GM19372 (cell line): ENCODE measurements at regions not wholly inside any gene's neighbourhood (a gene's known extent, or its start where the extent isn't known, plus 50 kb on each side); places are given as distances from the start of the nearest gene placed in this dataset.
"Not testable (repeated sequence)": the region's sequence is repeated elsewhere in the genome, so short reads cannot be mapped to it uniquely, and the experiment has no call there.

Source experiments
- ATAC-seq: cut with Tn5 transposase; IDR thresholded peaks from one replicate; pipeline ENCODE4 v1.9.1; 2021; ENCODE audit warnings: mild to moderate bottlenecking, low read depth, moderate library complexity; ENCODE audit not compliant: unreplicated experiment

DNA sequence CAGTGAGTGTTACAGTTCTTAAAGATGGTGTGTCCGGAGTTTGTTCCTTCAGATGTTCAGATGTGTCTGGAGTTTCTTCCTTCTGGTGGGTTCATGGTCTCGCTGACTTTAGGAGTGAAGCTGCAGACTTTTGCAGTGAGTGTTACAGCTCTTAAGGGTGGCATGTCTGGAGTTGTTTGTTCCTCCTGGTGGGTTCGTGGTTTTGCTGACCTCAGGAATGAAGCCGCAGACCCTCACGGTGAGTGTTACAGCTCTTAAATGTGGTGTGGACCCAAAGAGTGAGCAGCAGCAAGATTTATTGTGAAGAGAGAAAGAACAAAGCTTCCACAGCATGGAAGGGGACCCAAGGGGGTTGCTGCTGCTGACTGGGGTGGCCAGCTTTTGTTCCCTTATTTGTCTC is 159.6 kb downstream of the POLR1F start:
- ATAC-seq = not testable (repeated sequence)

DNA sequence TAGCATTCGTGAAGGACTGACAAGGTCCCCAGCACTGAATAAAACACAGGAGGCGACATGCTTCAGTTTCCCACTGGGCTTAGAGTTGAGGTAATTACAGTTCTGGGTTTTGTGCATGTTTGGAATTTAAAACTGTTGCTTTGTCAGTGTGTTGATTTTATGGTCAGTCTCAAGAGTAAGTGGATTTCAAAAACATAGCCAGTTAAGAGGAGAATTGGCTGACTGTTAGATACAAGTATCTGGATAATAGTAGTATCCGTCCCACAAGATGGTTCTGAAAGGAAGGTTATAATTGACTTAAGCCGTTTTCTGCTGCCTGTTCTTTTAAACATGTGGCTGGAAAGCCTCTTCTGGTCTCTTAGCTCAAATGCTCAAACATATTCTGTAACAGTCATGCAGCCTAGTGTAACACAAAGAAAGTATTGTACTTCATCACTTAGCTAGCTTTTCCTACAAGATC is 170.9 kb downstream of the POLR1F start:
- no peak for ATAC-seq

DNA sequence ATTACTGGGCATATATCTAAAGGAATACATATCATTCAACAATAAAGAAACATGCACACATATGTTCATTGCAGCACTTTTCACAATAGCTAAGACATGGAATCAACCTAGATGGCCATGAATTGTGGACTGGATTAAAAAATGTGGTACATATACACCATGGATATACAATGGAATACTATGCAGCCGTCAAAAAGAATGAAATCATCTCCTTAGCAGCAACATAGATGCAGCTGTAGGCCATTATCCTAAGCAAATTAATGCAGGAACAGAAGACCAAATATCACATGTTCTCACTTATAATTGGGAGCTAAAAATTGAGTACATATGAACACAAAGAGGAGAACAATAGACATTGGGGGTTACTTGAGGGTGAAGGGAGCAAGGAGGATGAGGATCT is 175.6 kb downstream of the POLR1F start:
- ATAC-seq = no peak

DNA sequence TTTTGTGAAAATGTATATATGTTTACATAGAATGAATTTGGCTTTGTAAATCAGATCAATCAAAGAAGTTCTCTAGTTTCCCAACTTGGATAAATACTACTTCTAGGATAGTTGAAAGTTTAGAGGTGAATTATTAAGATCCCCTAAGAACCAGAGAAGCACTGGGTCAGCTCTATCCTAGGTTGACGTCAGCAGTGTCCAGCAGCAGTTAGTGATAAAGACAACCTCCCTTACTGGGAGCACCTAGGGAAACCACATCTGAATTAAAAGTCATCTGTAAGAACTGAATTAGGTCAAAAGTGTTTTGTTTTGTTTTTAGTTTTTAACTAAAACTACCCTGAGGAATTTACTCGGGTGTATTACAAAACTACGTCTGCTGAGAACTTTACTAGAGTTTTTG is 178.0 kb downstream of the POLR1F start:
- ATAC-seq = no peak

DNA sequence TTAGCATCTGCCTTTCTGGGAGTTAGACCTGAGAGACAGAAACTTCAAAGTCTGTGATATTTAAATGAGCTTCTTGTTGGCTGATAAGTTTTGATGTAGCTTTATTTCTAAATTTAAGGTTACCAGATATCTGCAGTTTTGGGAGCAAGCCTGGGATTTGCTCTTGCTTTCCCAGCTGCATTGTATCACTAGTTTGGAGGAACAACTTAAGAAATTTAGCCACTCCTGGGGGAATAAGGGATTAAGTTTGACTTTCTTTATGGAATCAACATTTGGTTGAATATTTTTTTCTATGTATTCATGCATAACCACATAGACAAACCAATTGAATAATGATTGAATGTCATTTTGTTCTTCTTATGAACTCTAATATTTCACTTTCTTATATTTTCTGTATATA is 178.6 kb downstream of the POLR1F start:
- ATAC-seq = no peak

DNA sequence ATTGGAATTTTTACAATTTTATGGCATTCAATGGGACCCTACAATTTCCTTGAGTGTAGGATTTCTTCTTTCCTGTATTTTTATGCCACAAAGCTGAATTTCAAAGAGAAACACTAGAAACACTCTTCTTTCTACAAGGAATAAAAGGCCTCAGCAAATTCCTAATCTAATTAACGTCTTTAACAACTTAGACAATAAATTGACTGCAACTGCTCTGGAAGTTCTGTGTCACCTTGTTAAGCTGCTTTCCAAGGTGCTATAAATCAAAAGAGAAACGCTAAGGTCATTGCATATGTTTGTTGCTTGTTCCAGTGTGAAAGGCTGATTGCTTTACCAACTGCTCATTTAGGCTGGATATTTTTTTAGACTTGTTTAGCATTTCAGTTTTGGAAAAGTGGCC is 182.2 kb downstream of the POLR1F start:
- no peak for ATAC-seq

DNA sequence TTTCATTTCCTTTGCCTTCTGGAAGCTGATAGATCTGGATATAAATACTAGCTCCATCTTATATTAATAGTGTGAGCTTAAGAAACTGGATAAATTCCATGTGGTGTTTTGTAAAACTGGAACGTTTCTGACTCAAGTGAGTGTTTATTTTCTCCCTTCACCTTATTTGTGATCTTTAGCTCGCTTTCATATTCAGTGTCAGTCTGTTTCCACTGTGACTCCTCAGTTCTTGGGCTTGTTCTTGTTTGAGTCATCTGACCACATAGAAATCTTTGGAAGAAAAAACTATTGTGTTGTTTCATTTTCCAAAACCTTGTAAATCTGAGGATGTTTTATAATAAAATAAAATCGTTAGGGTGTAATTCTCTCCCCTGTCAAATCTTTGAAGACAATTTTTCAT is 186.4 kb downstream of the POLR1F start:
- ATAC-seq = no peak

DNA sequence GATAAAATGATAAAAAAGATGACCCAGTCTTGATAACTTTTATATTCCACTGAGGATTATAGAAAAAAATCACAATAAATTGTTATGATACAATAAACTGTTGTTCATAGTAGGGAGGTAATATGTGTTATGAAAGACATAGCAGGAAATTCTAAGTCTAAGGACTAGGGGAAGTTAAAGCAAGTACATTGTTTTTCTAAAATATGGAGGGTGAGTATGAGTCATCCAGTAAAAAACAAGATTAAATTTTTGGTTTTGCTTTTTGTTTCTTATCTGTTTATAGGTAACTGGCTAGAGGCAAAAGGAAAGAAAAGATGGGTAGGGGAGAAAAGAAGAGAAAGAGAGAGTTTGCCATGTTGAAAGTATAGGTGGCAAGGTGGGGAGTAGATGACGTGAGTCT is 188.4 kb downstream of the POLR1F start:
- ATAC-seq = no peak

DNA sequence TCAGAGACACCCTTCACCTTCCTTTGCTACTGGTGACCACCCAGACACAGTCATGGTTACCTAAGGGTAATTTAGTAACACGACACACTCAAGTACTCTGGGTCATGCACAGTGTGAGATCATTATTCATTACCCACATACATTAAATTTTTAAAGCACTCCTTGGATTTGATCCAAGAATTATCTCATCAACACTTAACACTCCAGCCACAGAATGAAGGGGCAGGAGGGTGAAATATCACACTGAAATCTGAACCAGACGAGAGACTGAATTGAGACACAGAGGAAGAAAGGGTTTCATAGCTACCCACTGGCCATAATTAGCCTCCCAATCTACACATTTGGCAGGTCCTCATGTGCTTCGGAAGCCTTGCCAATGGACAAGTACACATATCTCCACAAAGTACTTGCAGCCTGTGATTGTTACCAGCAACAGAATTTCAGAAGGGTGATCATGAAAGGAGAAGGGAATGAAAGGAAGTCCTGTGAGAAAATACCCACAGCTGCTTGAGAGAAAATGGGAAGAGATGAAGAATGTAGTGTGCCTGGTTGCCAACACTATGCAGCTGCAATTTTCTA is 189.3 kb downstream of the POLR1F start:
- no peak for ATAC-seq

DNA sequence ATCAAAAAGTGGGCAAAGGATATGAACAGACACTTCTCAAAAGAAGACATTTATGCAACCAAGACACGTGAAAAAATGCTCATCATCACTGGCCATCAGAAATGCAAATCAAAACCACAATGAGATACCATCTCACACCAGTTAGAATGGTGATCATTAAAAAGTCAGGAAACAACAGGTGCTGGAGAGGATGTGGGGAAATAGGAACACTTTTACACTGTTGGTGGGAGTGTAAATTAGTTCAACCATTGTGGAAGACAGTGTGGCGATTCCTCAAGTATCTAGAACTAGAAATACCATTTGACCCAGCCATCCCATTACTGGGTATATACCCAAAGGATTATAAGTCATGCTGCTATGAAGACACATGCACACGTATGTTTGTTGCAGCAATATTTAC is 191.3 kb downstream of the POLR1F start:
- not testable (repeated sequence) for ATAC-seq

DNA sequence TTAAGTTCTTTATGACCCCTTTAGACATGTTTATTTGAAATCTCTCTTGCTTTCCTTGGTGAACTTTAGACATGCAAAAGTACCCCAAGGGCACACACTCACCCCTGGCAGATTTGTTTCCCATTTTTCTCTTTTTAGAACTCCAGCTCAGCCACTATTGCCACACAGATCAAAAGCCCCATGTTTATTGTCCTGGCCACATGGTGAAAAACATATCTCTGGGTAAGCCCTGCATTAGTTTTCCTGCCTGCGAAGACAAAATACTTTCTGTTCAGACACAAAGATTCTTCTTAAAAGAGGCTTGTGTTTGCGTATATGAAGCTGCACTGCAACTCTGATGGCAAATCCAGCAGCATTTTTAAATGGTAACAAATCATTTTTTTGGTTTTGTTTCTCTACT is 200.0 kb downstream of the POLR1F start:
- no peak for ATAC-seq

DNA sequence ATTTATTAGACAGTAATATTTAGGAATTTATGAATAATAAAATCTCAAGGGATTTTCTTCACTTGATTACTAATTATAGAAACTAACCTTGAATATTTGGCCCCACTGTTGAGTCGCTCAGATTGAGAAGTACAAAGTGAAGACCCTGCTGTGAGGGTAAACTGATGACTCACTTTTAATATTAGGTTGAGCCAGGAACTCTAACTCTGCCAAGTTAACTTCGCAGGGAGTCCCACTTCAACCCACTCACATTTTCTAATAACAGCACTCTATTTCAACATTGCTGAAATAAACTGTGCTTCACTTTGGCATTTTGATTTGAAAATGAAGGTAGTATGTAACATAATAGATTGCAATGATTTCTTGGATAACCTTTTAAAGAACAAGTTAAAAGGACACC is 200.7 kb downstream of the POLR1F start:
- no peak for ATAC-seq

DNA sequence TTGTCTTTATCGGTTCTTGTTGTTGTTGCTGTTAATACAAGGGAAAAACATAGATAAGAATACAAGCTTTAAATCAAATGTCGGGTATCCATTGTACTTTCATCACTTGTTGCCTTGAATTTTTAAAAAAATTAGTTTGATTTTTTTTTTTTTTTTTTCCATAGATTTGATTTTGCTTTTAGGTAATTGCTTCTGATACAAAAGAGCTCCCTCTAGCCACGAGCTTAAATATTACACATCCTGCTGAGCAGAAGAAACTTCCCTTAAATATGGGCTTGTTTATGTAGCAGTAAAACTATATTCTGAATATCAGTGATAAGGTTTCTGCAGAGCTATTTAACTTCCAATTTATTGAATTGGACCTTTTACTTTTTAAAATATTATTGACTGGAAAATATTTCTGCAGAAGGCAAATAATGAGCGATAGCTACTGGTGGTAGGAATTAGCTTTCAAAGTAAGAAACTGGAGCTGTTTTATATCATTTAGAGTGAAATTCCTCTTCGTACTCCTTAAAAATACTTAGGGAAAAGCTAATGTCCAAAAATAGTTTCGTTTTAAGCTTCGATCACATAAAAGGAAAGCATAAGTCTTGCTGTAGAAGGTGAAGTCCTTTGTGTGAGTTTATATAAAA is 216.9 kb downstream of the POLR1F start:
- ATAC-seq = no peak

DNA sequence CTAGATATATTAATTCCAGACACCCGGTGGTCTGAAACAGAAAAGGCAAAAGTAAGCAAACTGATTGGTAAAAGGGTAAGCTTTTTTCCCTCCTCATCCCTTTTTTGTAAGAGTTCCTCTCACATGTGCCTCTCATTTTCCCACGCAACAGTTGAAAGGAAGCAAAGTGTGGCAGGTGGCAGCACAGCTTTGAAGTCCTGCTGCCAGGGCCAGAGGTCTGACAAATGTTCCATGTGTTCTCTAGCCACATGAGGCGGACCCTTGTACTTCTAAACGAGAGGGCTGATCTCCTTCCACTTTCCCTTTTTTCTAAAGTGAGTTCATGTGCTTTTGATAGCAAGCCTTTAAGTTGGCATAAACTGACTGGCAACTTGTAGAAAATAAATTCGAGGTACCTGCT is 217.5 kb downstream of the POLR1F start:
- no peak for ATAC-seq

DNA sequence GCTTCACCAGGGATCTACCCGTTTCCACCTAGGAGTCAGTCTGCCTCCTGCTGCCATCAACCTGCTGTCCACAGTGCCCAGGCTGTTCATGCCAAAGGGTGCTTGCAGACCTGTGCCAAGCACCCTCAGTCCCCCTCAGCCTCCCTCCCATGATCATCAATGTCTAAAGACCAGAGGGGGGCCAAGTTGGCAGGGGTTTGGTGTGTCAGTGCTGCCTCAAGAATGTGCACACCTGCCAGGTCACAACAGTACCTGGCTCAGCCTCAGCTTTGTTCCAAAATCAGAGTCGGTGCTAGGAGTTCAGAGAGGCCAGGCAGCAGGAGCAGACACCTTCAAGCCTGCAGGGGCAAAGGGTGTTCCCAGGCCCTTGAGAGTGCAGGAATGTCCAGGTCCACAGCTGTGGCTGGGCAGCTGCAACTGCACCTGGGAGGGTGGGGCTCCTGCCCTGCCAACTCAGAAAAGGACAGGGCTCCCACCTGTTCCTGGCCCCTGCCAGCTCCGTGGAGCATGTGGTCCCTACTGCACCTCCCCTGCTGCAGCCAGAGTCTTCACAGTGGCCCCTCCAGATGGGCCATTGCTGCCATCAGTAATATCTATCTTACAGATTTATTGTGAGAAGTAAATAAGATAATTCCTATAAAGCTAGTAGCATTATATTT is 219.5 kb downstream of the POLR1F start:
- ATAC-seq = no peak

DNA sequence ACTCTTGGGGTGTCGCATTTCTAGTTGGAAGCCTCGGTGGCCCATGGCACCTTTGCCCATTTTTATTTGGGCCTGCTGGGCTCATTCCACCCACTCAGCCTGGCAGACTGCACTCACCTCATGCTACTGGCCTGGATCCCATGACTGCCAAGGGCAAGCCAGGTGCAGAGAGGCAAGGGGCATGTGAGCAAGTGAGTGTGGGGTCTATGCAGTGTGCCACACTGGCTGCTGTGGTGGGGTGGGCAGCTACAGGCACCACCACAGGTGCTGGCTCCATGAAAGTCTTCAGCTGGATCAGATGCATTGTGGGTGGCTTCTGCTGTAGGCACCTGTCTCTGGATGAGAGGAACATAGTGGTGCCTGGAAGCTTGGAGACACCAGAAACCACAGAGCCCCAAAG is 220.8 kb downstream of the POLR1F start:
- ATAC-seq = no peak

DNA sequence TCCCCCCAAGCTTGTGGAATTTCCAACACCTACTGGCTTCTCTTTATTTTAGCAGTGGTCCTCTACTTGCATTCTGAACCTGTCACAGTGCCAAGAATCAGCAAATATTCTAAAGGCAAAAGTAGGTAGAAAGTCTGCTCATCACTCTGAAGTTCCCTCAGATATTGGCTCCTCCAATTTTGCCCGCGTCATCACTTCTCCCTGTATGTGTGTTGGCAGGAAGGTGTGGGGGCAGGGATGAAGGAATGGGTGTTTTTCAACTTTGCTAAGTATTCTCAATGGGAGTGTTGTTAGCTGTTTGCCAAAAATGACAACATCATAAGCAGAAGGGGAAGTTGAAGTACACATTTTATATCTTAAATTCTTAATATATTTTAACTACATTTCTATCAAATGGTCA is 226.2 kb downstream of the POLR1F start:
- no peak for ATAC-seq

DNA sequence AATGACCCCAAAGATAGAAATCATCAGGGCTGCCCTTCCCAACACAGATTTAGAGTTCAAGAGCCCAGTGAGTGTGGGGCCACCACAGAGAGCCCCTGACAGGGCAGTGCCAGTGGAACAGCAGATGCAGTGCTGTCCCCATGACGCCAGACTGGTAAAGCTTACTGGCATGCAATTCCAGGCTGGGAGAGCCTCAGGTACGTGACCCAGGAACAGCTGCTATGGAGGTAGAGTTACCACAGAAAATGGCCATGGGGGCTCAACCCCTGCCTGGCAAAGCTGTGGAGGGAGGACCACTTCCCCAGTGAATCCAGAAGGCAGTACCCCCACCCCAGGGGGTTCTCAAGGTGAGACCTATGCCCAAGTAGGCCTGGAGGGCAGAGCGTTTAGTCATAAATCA is 228.5 kb downstream of the POLR1F start:
- ATAC-seq = no peak

DNA sequence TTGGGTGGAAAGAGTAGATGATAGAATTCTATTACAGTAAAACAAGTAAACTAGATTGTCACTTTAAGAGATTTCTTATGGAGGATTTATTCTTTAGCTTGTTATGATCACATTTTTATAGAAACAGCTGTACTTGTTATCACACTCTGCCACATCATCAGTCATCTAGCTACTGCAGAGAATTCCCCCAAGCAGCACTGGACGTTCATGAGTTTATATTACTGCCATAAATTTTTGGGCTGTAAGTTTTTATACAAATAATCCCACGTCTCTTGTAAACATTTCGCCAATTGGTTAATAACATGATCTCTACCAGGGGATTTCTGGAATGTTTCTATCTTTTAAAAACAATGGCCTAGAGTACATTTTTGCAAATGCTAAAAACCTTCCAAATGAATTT is 238.8 kb downstream of the POLR1F start:
- no peak for ATAC-seq

DNA sequence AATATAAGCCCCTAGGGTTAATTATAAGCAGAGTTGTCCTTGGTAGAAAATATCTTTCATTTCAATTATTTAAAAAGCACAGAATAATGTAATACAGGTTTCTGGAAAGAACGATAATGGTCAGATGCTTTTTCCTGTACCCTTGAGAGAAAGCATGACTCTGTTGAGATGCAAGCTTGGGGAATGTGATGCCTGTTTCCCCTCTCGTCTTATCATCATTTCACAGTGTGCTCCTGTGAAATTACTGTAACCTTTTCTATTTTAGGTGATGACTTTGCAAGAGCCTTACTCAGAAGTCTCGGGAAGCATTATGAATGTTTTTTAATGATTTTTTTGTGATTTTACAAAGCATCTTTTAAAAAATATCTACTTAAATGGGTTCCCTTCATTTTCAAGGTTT is 243.0 kb downstream of the POLR1F start:
- ATAC-seq = no peak

DNA sequence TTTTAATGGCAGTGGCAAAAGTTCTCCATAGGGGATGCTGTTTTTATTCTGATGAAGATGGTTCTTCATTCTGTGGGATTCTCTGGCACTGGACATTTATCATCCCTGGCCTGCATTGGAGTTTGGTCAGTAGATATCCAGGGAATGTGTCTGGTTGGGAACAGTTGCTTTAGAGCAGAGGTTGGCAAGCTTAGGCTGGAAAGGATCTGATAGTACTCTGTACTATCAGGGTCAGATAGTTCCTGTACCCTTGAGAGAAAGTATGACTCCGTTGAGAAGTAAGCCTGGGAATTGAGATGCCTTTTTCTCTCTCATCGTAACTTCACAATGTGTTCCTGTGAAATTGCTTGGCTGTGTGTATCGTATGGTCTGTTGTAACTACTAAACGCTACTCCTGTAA is 244.1 kb downstream of the POLR1F start:
- no peak for ATAC-seq

DNA sequence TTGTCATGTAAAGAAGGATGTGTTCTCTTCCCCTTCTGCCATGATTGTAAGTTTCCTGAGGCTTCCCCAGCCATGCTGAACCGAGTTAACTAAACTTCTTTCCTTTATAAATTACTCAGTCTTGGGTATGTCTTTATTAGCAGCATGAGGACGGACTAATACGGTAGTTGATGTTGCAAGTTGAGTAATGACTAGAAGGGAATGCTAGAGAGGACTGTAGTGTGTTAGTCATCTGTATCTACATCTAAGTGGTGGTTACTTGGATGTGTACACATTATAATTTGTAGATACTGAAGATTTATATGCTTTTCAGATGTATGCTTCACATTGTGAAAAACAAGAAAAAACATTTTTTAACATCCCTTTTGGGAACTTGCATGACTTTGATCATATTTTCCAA is 244.6 kb downstream of the POLR1F start:
- no peak for ATAC-seq
